GM21576 (cell line): ENCODE measurements at regions not wholly inside any gene's neighbourhood (a gene's known extent, or its start where the extent isn't known, plus 50 kb on each side); places are given as distances from the start of the nearest gene placed in this dataset.
A peak's percentile ranks its signal among the peaks of the same experiment; 100 is the strongest.

Source experiments
- ATAC-seq: cut with Tn5 transposase; IDR thresholded peaks from one replicate; pipeline ENCODE4 v1.9.1; 2021; ENCODE audit warnings: mild to moderate bottlenecking, moderate library complexity; ENCODE audit not compliant: unreplicated experiment

DNA sequence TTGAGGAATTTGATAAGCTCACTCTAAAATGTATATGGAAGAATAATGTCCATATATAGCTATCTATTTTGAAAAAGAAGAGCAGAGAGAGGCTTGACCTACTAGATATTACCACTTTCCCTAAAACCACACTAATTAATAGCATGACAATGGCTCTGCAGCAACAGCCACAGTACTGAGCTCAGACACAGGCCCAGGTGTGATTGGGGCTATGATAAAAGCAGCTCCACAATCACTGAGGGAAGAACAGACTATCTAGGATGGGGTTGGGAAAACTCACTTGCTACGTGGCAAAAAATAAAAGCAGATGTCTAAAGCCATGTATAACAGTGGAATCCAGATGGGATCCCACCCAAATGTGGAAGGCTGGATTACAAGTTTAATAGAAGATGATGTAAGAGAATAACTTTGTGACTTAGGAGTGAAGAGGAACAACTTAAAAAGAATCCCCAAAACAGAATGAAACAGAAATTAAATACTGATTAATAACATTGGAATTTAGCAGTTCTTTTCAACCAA, 80.8 kb upstream of the RAB4A start:
- no peak for ATAC-seq

GRCh38 chr1:229191066-229191674, 79.7 kb upstream of the RAB4A start:
- ATAC-seq: no peak

- ATAC-seq: no peak
Observed at GRCh38 chr1:229192031-229192430, 78.9 kb upstream of the RAB4A start.

DNA sequence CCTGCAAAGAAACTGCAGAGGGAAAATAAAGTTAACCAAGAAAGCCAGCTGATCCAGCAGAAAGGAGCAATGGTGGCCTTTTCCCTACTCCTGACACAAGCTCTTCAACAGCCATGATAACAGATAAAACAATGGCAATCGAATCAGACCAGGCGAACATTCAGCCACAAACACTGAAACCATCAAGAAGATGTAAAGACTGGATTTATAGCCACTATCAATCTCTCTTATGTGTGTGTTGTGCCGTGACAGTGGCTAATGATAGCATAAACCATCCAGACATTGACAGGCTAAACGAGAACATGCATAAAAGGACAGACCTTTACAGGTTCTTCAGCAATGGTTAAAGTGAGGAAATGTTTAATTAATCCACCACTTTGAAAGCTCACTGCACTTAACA, 78.1 kb upstream of the RAB4A start:
- ATAC-seq: no peak

DNA sequence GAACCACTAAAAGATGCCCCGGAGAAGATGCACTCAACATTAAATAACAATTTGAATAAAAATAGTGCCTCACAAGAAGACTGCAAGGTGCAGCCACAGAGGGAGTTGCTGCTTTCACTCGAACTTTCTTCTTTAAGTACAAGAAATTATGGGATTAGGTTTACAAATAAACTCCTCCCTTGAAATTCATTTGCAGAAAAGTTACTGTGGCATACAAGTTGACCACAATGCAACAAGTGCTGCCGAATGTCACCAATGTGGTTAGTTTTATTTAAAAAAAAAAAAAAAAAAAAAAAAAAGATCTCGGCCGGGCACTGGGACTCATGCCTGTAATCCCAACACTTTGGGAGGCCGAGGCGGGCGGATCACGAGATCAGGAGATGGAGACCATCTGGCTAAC, 76.8 kb upstream of the RAB4A start:
- ATAC-seq: no peak

DNA sequence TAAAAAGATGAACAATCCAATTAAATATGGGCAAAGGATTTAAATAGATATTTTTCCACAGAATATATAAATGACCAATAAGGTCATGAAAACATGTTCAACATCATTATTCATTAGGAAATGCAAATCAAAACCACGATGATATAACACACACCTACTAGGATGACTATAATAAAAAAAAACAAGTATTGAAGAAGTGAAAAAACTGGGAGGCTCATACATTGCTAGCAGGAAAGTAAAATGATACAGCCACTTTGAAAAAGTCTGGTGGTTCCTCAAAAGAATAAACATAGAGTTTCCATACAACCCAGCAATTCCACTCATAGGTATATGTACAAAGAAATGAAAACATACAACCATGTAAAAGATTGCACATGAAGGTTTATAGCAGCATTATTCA, 75.7 kb upstream of the RAB4A start:
- ATAC-seq: no peak

DNA sequence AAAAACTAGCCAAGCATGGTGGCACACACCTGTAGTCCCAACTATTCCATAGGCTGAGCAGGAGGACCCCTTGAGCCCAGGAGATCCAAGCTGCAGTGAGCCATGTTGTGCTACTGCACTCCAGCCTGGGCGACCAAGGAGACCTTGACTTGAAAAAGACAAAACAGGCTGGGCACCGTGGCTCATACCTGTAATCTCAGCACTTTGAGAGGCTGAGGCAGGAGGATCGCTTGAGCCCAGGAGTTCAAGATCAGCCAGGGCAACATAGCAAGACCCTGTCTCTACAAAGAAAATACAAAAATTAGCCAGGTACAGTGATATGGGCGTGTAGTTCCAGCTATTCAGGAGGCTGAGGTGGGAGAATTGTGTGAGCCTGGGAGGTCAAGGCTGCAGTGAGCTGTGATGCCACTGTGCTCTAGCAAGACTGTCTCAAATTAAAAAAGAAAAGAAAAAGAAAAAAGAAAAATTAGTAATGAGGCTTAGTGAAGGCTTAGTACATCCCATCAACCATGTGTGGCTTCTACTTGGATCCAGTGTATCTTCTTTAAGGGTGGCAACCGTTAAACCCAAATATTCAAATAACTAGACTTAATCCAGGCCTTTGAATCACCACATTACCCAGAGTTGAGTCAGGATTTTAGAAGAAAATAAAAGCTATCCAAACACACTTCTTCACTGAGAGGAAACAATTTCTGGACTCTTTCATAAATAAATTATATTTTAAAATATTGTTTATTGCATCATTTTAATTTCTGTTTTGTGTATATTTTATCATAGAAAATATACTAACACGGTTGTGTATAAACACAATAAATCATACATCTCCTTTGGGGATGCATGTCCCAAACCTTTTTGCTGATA, 74.3 kb upstream of the RAB4A start:
- no peak for ATAC-seq

DNA sequence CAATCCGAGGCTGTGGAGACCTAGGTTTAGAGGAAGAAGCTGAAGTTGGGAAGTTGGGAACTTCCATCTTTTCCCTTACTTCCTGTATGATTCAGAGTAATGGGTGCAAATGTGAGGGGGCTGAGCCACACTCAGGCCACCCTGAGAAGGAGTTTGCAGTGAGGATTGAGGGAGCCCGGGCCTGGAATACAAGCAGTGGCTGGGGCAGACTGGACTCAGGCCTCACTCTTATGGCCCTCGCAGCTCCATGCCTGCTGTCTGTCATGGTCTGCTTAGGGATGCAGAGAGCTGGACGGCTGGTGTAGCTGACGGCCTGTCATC, 73.7 kb upstream of the RAB4A start:
- no peak for ATAC-seq

- peak; percentile 80 for ATAC-seq
Observed at GRCh38 chr1:229199261-229200243, 71.4 kb upstream of the RAB4A start.

DNA sequence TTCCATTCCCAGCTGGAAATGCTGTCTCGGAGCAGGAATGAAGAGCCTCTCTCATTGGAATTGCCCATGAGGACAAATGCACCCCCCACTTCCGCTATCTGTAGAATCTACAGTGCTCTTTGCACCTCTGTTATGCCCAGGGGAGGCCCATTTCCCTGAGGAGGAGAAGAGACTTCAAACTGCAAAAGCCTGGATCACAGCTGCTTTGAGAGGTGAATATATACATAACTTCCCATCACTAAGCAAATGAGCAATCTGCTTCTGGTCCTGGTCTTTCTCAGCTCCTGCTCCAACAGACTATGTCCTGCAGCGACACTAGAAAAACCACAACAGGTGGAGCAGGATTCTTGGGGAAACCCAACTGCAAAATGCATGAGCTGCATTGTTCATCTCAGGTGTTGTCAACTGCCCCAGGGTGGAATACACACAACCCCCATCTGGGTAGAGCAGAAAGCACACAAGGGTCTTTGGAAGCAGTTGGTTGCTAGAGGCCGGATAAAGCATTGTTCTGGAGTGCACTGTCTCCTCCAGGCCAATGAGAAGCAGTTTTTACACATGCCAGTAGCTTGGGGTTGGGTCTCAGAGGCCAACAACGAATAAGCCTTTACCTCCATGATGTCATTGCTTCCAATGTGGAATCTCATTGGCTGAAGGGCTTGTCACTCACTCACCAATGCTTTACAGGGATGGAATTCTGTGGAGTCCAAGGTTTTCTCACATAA, 67.7 kb upstream of the RAB4A start:
- ATAC-seq: no peak

DNA sequence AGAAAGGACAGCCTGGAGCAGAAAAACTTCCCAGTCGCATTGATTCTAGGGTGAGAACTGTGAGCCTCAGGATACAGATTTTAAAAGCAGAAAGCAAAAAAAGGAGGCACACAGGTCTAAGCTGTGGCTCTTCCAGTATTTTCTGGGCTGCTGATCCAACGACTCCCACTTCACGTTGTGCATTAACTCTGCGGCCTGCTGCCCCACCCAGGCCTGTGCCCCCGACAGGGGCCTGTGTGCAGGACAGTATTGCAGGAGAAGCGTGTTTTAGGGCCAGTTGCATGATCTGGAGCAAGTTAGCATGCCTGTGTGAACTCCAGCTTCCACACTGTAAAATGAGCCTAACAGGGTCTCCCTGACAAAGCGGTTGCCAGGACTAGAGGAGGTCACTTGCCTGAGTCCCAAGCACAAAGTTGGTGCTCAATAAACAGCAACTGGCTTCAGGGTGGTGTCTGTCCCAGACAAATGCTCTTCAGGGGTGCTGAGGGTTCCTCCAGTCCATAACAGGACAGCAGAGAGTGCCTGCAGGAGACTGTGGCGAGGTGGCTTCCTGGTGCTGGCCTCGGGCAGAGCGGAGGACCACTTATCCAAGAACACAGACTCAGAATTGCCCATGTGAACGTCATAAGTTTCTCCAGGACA, 66.8 kb upstream of the RAB4A start:
- ATAC-seq: no peak

- no peak for ATAC-seq
Observed at GRCh38 chr1:229204921-229205777, 65.8 kb upstream of the RAB4A start.

- ATAC-seq: no peak
Observed at GRCh38 chr1:229205854-229206253, 65.1 kb upstream of the RAB4A start.

DNA sequence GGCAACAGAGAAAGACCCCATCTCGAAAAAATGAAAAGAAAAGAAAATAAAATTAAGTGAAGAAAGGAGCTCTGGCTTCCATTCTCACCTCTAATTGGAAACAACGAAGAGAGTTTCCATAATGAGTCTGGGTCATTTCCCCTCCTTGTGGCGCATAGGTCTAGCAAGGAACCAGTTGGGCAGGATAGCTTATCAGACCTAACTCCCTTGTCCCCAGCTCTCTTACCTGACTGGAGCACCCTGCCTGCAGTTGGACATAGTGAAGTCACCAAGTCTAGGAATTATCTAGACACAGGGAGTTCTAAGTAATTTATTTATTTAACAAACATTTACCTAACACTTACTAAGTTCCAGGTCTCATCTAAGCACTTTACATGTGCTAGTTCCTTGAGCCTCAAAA, 63.0 kb upstream of the RAB4A start:
- no peak for ATAC-seq

GRCh38 chr1:229208481-229208880, 62.4 kb upstream of the RAB4A start:
- ATAC-seq: no peak

DNA sequence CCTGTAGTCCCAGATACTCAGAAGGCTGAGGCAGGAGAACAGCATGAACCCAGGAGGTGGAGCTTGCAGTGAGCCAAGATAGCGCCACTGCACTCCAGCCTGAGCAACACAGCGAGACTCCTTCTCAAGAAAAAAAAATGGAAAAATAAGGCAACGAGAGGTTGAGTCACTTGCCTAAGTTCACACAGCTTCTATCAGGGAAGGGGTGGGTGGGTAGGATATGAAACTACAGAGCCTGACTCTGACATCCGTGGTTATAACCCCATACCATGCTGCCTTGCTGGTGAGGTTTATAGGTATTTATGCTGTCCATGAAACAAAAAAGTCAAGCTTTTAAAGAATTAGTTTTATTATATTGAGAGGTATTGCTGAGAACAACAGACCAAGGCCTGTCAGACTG, 61.5 kb upstream of the RAB4A start:
- no peak for ATAC-seq

GRCh38 chr1:229209816-229210215, 61.1 kb upstream of the RAB4A start:
- ATAC-seq: no peak

DNA sequence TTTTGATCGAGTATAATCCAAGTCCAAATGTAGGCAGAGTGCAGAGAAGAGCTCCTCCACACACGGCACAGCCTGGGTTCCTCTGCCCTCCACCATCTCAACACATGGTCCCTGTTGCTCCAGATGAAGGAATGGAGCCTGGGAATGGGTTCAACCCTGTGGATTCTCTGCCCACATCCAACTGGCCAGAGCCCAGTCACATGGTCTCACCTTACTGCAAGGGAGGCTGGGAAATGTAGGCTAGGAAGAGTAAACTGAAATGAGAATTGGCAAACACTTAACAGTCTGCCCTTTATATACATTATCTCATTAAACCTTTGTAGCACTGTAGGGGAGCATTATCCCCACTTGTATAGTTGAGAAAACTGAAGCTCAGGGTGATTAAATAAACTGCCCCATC, 60.1 kb upstream of the RAB4A start:
- ATAC-seq: no peak

DNA sequence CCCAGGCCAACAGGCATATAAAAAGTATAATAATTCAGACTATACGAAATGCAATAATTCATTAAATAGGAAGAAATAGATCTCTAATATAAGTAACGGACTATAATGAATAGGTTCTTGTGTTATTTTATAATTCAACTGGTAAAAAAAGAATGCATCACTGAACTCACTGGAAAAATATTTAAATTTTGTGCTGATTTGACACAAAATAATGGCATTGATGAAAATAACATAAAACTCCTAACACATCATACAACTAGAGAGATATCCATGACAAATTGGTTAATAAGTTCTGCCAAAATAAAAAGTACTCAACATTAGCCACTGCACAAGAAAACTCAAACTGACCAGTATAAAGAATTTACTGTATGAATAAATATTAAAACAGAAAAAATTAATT, 57.1 kb upstream of the RAB4A start:
- no peak for ATAC-seq
